Testis (tissue), 2 donors: ENCODE measurements at regions not wholly inside any gene's neighbourhood (a gene's known extent, or its start where the extent isn't known, plus 50 kb on each side); places are given as distances from the start of the nearest gene placed in this dataset.

ENCODE experiments used
- DNase-seq: peaks from one replicate; pipeline ENCODE4 v3.0.0-alpha.2; 2019
- H3K27ac ChIP-seq, 2 donors: fragments of 200-600 bp; sonication (generic); one replicate each; pipeline ENCODE4 v1.5.1; 2019
- H3K27me3 ChIP-seq: fragments of 200-600 bp; sonication (generic); one replicate; pipeline ENCODE4 v1.5.1; 2019
- H3K36me3 ChIP-seq: fragments of 200-600 bp; sonication (generic); one replicate; pipeline ENCODE4 v1.5.1; 2017; ENCODE audit warnings: low read depth; ENCODE audit errors: missing control alignments
- H3K4me1 ChIP-seq: fragments of 200-600 bp; sonication (generic); one replicate; pipeline ENCODE4 v1.5.1; 2019
- H3K4me3 ChIP-seq, 2 donors: fragments of 200-600 bp; sonication (generic); one replicate each; pipeline ENCODE4 v1.5.1; 2017 to 2019
- H3K9me3 ChIP-seq: fragments of 200-600 bp; sonication (generic); one replicate; pipeline ENCODE4 v1.5.1; 2017
- POLR2A ChIP-seq: fragments of 450-650 bp; IDR thresholded peaks from one replicate; pipeline ENCODE4 v1.6.1; 2017; ENCODE audit warnings: antibody characterized with exemption, mild to moderate bottlenecking, moderate library complexity
- WGBS, 2 donors: methylation state at CpG; one replicate each; pipeline ENCODE4 v1.1.5; 2018; 5-methylcytosine and 5-hydroxymethylcytosine counted together
- intact Hi-C: fragments of 100-400 bp; cut with DNase I; formaldehyde crosslinking; loops from one replicate; pipeline ENCODE4 v1.15.1; 2023; ENCODE audit warnings: low total_unique reads
- TF ChIP-seq, protein P1 (sequence below), 3 experiments: fragments of 450-650 bp in 2 of 3; fragments of 200-600 bp in 1 of 3; sonication (generic) in 1 of 3; IDR thresholded peaks; one replicate each; pipeline ENCODE4 v1.5.1; 2016 to 2019; ENCODE audit warnings: antibody characterized with exemption in 3 of 3, mild to moderate bottlenecking in 2 of 3, moderate library complexity in 1 of 3

DNA sequence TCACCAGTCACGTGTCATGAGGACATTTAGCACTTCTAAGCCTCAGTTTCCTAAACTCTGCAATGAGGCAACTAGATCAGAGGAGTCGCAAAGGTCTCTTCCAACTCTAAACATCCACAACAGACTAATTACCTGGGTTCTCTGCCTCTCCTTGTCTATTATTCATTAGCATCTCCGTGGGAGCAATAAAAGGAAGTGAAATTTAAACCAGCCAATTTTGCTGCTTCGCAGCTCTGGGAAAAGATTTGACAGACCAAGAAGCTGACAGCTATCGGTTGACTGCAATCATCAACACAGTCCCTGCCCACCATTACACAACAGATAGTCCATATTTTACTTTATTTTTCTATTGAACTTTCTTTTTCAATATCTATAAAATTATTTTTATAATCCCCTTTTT, 308.9 kb downstream of the NR2F1-AS1 start:
- intact Hi-C loops: no loop called here
- Histone ChIP-seq H3K27me3 (no peaks in the 10 kb centered on the region), H3K4me1 (no peaks in the 10 kb centered on the region), H3K9me3 (no peaks in the 10 kb centered on the region), H3K27ac (no peak overlapping the region), H3K36me3 (no peaks in the 10 kb centered on the region), H3K4me3 (no peak overlapping the region)
- 55 to 68% methylated on average over 5 of the region's 5 CpGs for WGBS, 2 donors
- no peak for TF ChIP-seq POLR2A
- TF ChIP-seq, protein P1, sequence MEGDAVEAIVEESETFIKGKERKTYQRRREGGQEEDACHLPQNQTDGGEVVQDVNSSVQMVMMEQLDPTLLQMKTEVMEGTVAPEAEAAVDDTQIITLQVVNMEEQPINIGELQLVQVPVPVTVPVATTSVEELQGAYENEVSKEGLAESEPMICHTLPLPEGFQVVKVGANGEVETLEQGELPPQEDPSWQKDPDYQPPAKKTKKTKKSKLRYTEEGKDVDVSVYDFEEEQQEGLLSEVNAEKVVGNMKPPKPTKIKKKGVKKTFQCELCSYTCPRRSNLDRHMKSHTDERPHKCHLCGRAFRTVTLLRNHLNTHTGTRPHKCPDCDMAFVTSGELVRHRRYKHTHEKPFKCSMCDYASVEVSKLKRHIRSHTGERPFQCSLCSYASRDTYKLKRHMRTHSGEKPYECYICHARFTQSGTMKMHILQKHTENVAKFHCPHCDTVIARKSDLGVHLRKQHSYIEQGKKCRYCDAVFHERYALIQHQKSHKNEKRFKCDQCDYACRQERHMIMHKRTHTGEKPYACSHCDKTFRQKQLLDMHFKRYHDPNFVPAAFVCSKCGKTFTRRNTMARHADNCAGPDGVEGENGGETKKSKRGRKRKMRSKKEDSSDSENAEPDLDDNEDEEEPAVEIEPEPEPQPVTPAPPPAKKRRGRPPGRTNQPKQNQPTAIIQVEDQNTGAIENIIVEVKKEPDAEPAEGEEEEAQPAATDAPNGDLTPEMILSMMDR (IDR thresholded peaks at IDR 0.05): no peak
- no peak for DNase-seq

DNA sequence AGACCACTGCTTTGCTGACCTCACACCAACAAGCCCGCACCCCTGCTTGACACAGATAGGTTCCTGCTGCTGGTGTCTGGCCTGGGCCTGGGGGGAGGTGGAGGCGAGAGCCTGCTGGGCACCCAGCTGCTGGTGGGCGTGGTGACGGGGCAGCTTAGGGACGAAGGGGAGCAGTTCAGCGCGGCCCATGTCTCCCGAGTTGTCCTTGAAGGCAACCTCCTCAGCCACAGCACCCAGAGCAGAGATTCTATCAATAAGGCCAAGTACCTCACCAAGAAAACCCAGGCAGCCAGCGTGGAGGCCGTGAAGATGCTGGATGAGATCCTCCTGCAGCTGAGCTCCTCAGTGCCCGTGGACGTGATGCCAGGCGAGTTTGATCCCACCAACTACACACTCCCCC, 313.3 kb downstream of the NR2F1-AS1 start:
- no peak overlapping the region for H3K4me3 ChIP-seq
- DNase-seq: no peak
- no peak for TF ChIP-seq POLR2A
- TF ChIP-seq, protein P1 (IDR thresholded peaks at IDR 0.05): no peak
- no peak overlapping the region for H3K27ac ChIP-seq
- no peaks in the 10 kb centered on the region for H3K36me3 ChIP-seq
- H3K27me3 ChIP-seq: no peaks in the 10 kb centered on the region
- no peaks in the 10 kb centered on the region for H3K4me1 ChIP-seq
- no peaks in the 10 kb centered on the region for H3K9me3 ChIP-seq
- intact Hi-C loops: no loop called here
- WGBS, 2 donors: 92 to 98% methylated on average over 5 to 13 of the region's 13 CpGs

DNA sequence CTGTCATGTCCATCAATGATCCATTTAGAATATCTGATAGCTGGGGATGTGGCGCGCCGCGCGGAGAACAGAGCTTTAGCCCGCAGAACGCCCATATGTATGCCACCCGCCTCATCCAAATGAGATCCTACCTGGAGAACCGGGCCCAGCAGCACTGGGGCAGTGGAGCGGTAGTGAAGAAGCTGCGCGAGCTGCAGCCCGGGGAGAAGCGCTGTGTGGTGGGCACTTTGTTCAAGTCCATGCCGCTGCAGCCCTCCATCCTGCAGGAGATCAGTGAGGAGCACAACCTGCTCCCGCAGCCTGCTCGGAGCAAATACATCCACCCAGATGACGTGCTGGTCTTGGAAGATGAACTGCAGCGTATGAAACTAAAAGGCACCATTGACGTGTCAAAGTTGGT, 313.7 kb downstream of the NR2F1-AS1 start:
- Histone ChIP-seq H3K27ac (no peak overlapping the region), H3K27me3 (no peaks in the 10 kb centered on the region), H3K36me3 (no peaks in the 10 kb centered on the region), H3K4me3 (no peak overlapping the region), H3K9me3 (no peaks in the 10 kb centered on the region), H3K4me1 (no peaks in the 10 kb centered on the region)
- no peak for DNase-seq
- intact Hi-C loops: no loop called here
- 80 to 82% methylated on average over 20 of the region's 20 CpGs for WGBS, 2 donors
- TF ChIP-seq, protein P1 (IDR thresholded peaks at IDR 0.05): no peak
- TF ChIP-seq POLR2A: no peak

DNA sequence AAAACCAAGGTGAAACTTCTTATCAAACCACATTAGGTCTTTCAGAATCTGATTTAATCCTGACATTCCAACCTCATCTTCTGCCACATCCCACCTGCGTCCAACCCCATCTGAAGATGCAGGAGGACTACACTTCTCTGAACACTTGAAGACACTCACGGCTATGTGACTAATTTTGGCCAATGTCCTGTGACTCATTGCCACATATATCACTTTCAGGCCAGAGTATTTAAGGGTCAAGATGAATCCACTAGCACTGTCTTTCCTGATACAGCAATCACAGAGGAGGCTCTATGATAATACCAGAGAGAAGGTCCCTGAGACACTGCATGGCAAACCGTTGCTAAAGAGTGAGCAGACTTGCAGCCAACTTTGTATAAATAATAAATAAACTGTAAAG, 323.4 kb downstream of the NR2F1-AS1 start:
- intact Hi-C loops: no loop called here
- no peak overlapping the region for H3K27ac ChIP-seq
- no peak overlapping the region for H3K4me3 ChIP-seq
- TF ChIP-seq, protein P1 (IDR thresholded peaks at IDR 0.05): no peak
- no peak for TF ChIP-seq POLR2A
- no peaks in the 10 kb centered on the region for H3K4me1 ChIP-seq
- WGBS, 2 donors: 88 to 90% methylated on average over 3 of the region's 3 CpGs
- no peaks in the 10 kb centered on the region for H3K36me3 ChIP-seq
- DNase-seq: no peak
- H3K27me3 ChIP-seq: no peaks in the 10 kb centered on the region
- no peaks in the 10 kb centered on the region for H3K9me3 ChIP-seq

DNA sequence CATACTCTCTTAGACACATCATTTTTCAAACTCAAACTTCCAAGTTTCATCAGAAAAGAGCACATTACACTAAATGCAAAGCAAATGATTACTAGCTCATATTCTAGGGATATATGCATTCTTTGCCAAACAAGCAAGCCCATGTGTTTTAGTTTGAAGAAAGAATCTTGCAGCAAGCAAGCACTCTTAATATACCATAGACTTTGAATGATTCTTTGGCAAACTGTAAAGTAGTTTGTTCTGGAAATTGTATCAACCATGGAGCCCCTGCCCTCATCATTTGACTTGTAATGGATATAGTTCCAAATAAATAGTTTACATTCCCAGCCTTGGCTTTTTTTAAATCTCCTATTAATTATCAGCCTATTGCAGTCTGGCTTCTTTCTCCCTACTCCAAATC, 325.2 kb downstream of the NR2F1-AS1 start:
- no peak for DNase-seq
- intact Hi-C loops: no loop called here
- Histone ChIP-seq H3K27me3 (no peaks in the 10 kb centered on the region), H3K4me1 (no peaks in the 10 kb centered on the region), H3K9me3 (no peaks in the 10 kb centered on the region), H3K36me3 (no peaks in the 10 kb centered on the region), H3K4me3 (no peak overlapping the region), H3K27ac (no peak overlapping the region)
- TF ChIP-seq, protein P1 (IDR thresholded peaks at IDR 0.05): no peak
- TF ChIP-seq POLR2A: no peak
